Ascending aorta (tissue), 2 donors: ENCODE measurements at regions not wholly inside any gene's neighbourhood (a gene's known extent, or its start where the extent isn't known, plus 50 kb on each side); places are given as distances from the start of the nearest gene placed in this dataset.

Experiments
- DNase-seq, 2 donors: peaks; one replicate each; pipeline ENCODE4 v3.0.0-alpha.2; 2019; ENCODE audit warnings: low spot score in 2 of 2
- H3K27ac ChIP-seq, 2 donors: fragments of 200-600 bp; sonication (generic); one replicate each; pipeline ENCODE4 v1.5.1; 2016 to 2017; ENCODE audit warnings: mild to moderate bottlenecking in 1 of 2
- H3K27me3 ChIP-seq: fragments of 200-600 bp; sonication (generic); one replicate; pipeline ENCODE4 v1.5.1; 2017
- H3K36me3 ChIP-seq, 2 donors: fragments of 200-600 bp; sonication (generic); one replicate each; pipeline ENCODE4 v1.5.1; 2016
- H3K4me1 ChIP-seq, 2 donors: fragments of 200-600 bp; sonication (generic); one replicate each; pipeline ENCODE4 v1.5.1; 2016 to 2017; ENCODE audit warnings: mild to moderate bottlenecking in 1 of 2
- H3K4me3 ChIP-seq, 2 donors: fragments of 200-600 bp; sonication (generic); one replicate each; pipeline ENCODE4 v1.5.1; 2016 to 2017; ENCODE audit warnings: mild to moderate bottlenecking in 1 of 2
- H3K9me3 ChIP-seq, 2 donors: fragments of 200-600 bp; sonication (generic); one replicate each; pipeline ENCODE4 v1.5.1; 2016
- CTCF ChIP-seq, 3 experiments: fragments of 200-600 bp in 2 of 3; fragments of 450-650 bp in 1 of 3; sonication (generic) in 2 of 3; IDR thresholded peaks; one replicate each; pipeline ENCODE4 v1.5.1; 2016 to 2019; ENCODE audit warnings: antibody characterized with exemption in 3 of 3, mild to moderate bottlenecking in 1 of 3, moderate library complexity in 1 of 3
- intact Hi-C: fragments of 100-400 bp; cut with DNase I; formaldehyde crosslinking; loops from one replicate; pipeline ENCODE4 v1.15.1; 2023

GRCh38 chr7:130982160-130982638 is 248.2 kb upstream of the KLF14 start:
- peaks cover 0 to 26% of the 10 kb centered on the region in 2 donors for H3K4me1 ChIP-seq
- intact Hi-C loops, result no loop called here

GRCh38 chr7:130982651-130983050 is 248.6 kb upstream of the KLF14 start:
- H3K9me3 ChIP-seq, result no peaks in the 10 kb centered on the region
- DNase-seq, result no peak
- peak overlapping the region in 1 of 2 donors; percentile 6 for H3K27ac ChIP-seq
- H3K27me3 ChIP-seq, result no peaks in the 10 kb centered on the region
- H3K4me1 ChIP-seq, result peaks cover 0 to 26% of the 10 kb centered on the region in 2 donors
- intact Hi-C loops, result no loop called here
- peaks cover 3 to 24% of the 10 kb centered on the region in 2 donors for H3K36me3 ChIP-seq
- TF ChIP-seq CTCF (IDR thresholded peaks at IDR 0.05), result no peak
- H3K4me3 ChIP-seq, result no peak overlapping the region

More at GRCh38 chr7:130982160-130982638, 248.2 kb upstream of the KLF14 start:
- Histone ChIP-seq H3K4me3 (no peak overlapping the region), H3K27me3 (no peaks in the 10 kb centered on the region), H3K36me3 (peaks cover 3 to 20% of the 10 kb centered on the region in 2 donors), H3K27ac (peak overlapping the region in 1 of 2 donors; percentile 6), H3K9me3 (no peaks in the 10 kb centered on the region)
- TF ChIP-seq CTCF (IDR thresholded peaks at IDR 0.05), result peak in 2 of 3 experiments; percentile 39 to 54
- DNase-seq, result no peak

- DNase-seq, result no peak
- TF ChIP-seq CTCF (IDR thresholded peaks at IDR 0.05), result no peak
- intact Hi-C loops, result loop anchor here (5.0 kb wide), 1 partner anchor 57 kb away; no protein-coding TSS in a partner anchor
- no peaks in the 10 kb centered on the region for H3K27me3 ChIP-seq
- peaks cover 0 to 24% of the 10 kb centered on the region in 2 donors for H3K4me1 ChIP-seq
- H3K4me3 ChIP-seq, result no peak overlapping the region
- H3K9me3 ChIP-seq, result no peaks in the 10 kb centered on the region
- H3K27ac ChIP-seq, result peak overlapping the region; percentile 22 to 35
- H3K36me3 ChIP-seq, result peaks cover 3 to 21% of the 10 kb centered on the region in 2 donors
Measured at GRCh38 chr7:130985361-130985760, 251.4 kb upstream of the KLF14 start.

- Histone ChIP-seq H3K27ac (peak overlapping the region in 1 of 2 donors; percentile 47), H3K4me1 (peaks cover 0 to 27% of the 10 kb centered on the region in 2 donors), H3K9me3 (no peaks in the 10 kb centered on the region), H3K36me3 (peaks cover 3 to 21% of the 10 kb centered on the region in 2 donors), H3K4me3 (no peak overlapping the region), H3K27me3 (no peaks in the 10 kb centered on the region)
- intact Hi-C loops, result loop anchor here (2.0 to 5.0 kb wide), 2 partner anchors 21 to 56 kb away; no protein-coding TSS in a partner anchor
- DNase-seq, result no peak
- no peak for TF ChIP-seq CTCF (IDR thresholded peaks at IDR 0.05)
Measured at GRCh38 chr7:130986261-130986690, 252.3 kb upstream of the KLF14 start.

GRCh38 chr7:130987092-130987491 is 253.1 kb upstream of the KLF14 start:
- H3K4me1 ChIP-seq, result peaks cover 0 to 27% of the 10 kb centered on the region in 2 donors
- peaks cover 3 to 27% of the 10 kb centered on the region in 2 donors for H3K36me3 ChIP-seq
- no peak for TF ChIP-seq CTCF (IDR thresholded peaks at IDR 0.05)
- no peak overlapping the region for H3K4me3 ChIP-seq
- intact Hi-C loops, result loop anchor here (2.0 to 5.0 kb wide), 2 partner anchors 20 to 55 kb away; no protein-coding TSS in a partner anchor
- H3K27ac ChIP-seq, result peak overlapping the region in 1 of 2 donors; percentile 47
- no peaks in the 10 kb centered on the region for H3K9me3 ChIP-seq
- no peak for DNase-seq
- no peaks in the 10 kb centered on the region for H3K27me3 ChIP-seq
